Hepatocyte (in vitro differentiated cells): ENCODE measurements at regions not wholly inside any gene's neighbourhood (a gene's known extent, or its start where the extent isn't known, plus 50 kb on each side); places are given as distances from the start of the nearest gene placed in this dataset.
"Not testable (repeated sequence)": the region's sequence is repeated elsewhere in the genome, so short reads cannot be mapped to it uniquely, and the experiment has no call there.

ENCODE experiments used
- DNase-seq: peaks from one replicate; pipeline ENCODE4 v3.0.0-alpha.2; 2016; ENCODE audit warnings: low spot score
- H2AFZ ChIP-seq: fragments of 200-600 bp; sonication (generic); 2 replicates; pipeline ENCODE4 v1.6.0; 2016; ENCODE audit warnings: antibody characterized with exemption, mild to moderate bottlenecking
- H3K27ac ChIP-seq: fragments of 200-600 bp; sonication (generic); 2 replicates; pipeline ENCODE4 v1.5.1; 2016; ENCODE audit warnings: mild to moderate bottlenecking
- H3K27me3 ChIP-seq: fragments of 200-600 bp; sonication (generic); 2 replicates; pipeline ENCODE4 v1.6.1; 2016
- H3K36me3 ChIP-seq: fragments of 200-600 bp; sonication (generic); replicated peaks from 2 replicates; pipeline ENCODE4 v1.5.1; 2016; ENCODE audit warnings: low read depth; ENCODE audit not compliant: insufficient read depth
- H3K4me1 ChIP-seq: fragments of 200-600 bp; sonication (generic); 2 replicates; pipeline ENCODE4 v1.5.1; 2016; ENCODE audit warnings: mild to moderate bottlenecking, moderate library complexity; ENCODE audit not compliant: insufficient read depth
- H3K4me2 ChIP-seq: fragments of 200-600 bp; sonication (generic); 2 replicates; pipeline ENCODE4 v1.6.0; 2016
- H3K4me3 ChIP-seq: fragments of 200-600 bp; sonication (generic); 2 replicates; pipeline ENCODE4 v1.5.1; 2016; ENCODE audit warnings: mild to moderate bottlenecking
- H3K79me2 ChIP-seq: fragments of 200-600 bp; sonication (generic); 2 replicates; pipeline ENCODE4 v1.6.0; 2017; ENCODE audit warnings: mild to moderate bottlenecking
- H3K9me2 ChIP-seq: fragments of 200-600 bp; sonication (generic); replicated peaks from 2 replicates; pipeline ENCODE4 v1.6.0; 2017; ENCODE audit warnings: mild to moderate bottlenecking; ENCODE audit not compliant: insufficient read depth
- H3K9me3 ChIP-seq: fragments of 200-600 bp; sonication (generic); 2 replicates; pipeline ENCODE4 v1.5.1; 2016; ENCODE audit warnings: low read depth, mild to moderate bottlenecking
- H4K20me1 ChIP-seq: fragments of 200-600 bp; sonication (generic); 2 replicates; pipeline ENCODE4 v1.6.0; 2016; ENCODE audit warnings: mild to moderate bottlenecking; ENCODE audit not compliant: insufficient read depth, poor library complexity, severe bottlenecking
- CTCF ChIP-seq: fragments of 200-600 bp; sonication (generic); IDR thresholded peaks from 2 replicates; pipeline ENCODE4 v1.5.1; 2016; ENCODE audit warnings: antibody characterized with exemption, mild to moderate bottlenecking; ENCODE audit not compliant: poor library complexity
- EZH2 ChIP-seq: fragments of 200-600 bp; sonication (generic); IDR thresholded peaks from 2 replicates; pipeline ENCODE4 v1.6.1; 2016; ENCODE audit warnings: antibody characterized with exemption, mild to moderate bottlenecking, borderline replicate concordance
- EZH2phosphoT487 ChIP-seq: fragments of 200-600 bp; sonication (generic); IDR thresholded peaks from one replicate; pipeline ENCODE4 v1.6.1; 2018; ENCODE audit warnings: antibody characterized with exemption, mild to moderate bottlenecking, low read depth, moderate library complexity; ENCODE audit not compliant: unreplicated experiment, severe bottlenecking
- WGBS: methylation state at CpG from one replicate; pipeline ENCODE4 v1.1.6; 2016; ENCODE audit warnings: low lambda C conversion rate; ENCODE audit errors: missing lambda C conversion rate; 5-methylcytosine and 5-hydroxymethylcytosine counted together

GRCh38 chr9:25814023-25814422 is 135.8 kb upstream of the TUSC1 start:
- DNase-seq, result no peak
- Histone ChIP-seq H3K9me2 (no peaks in the 10 kb centered on the region), H3K4me1 (no peaks in the 10 kb centered on the region), H3K27ac (no peak overlapping the region), H4K20me1 (no peaks in the 10 kb centered on the region), H3K9me3 (no peaks in the 10 kb centered on the region), H3K36me3 (no peaks in the 10 kb centered on the region), H3K79me2 (no peaks in the 10 kb centered on the region), H3K27me3 (no peaks in the 10 kb centered on the region), H3K4me2 (no peak overlapping the region), H3K4me3 (no peak overlapping the region), H2AFZ (no peak overlapping the region)
- TF ChIP-seq EZH2, result no peak
- no peak for TF ChIP-seq EZH2phosphoT487
- no peak for TF ChIP-seq CTCF

GRCh38 chr9:25813478-25813877 is 135.2 kb upstream of the TUSC1 start:
- no peaks in the 10 kb centered on the region for H3K4me1 ChIP-seq
- H3K9me2 ChIP-seq, result no peaks in the 10 kb centered on the region
- H4K20me1 ChIP-seq, result no peaks in the 10 kb centered on the region
- no peak for TF ChIP-seq EZH2phosphoT487
- TF ChIP-seq EZH2, result no peak
- no peak for TF ChIP-seq CTCF
- H2AFZ ChIP-seq, result no peak overlapping the region
- no peak overlapping the region for H3K27ac ChIP-seq
- no peaks in the 10 kb centered on the region for H3K27me3 ChIP-seq
- no peaks in the 10 kb centered on the region for H3K79me2 ChIP-seq
- no peaks in the 10 kb centered on the region for H3K36me3 ChIP-seq
- no peak overlapping the region for H3K4me2 ChIP-seq
- 68% methylated on average over 2 of the region's 2 CpGs for WGBS
- no peak for DNase-seq
- no peak overlapping the region for H3K4me3 ChIP-seq
- H3K9me3 ChIP-seq, result no peaks in the 10 kb centered on the region

GRCh38 chr9:25808554-25808953 is 130.3 kb upstream of the TUSC1 start:
- TF ChIP-seq EZH2phosphoT487 (no peak), EZH2 (no peak), CTCF (no peak)
- DNase-seq, result no peak
- H3K4me3 ChIP-seq, result no peak overlapping the region
- no peaks in the 10 kb centered on the region for H3K36me3 ChIP-seq
- H3K4me2 ChIP-seq, result no peak overlapping the region
- no peaks in the 10 kb centered on the region for H4K20me1 ChIP-seq
- H3K9me2 ChIP-seq, result no peaks in the 10 kb centered on the region
- no peak overlapping the region for H3K27ac ChIP-seq
- H2AFZ ChIP-seq, result no peak overlapping the region
- no peaks in the 10 kb centered on the region for H3K4me1 ChIP-seq
- H3K79me2 ChIP-seq, result no peaks in the 10 kb centered on the region
- H3K9me3 ChIP-seq, result no peaks in the 10 kb centered on the region
- no peaks in the 10 kb centered on the region for H3K27me3 ChIP-seq
- 83% methylated on average over 1 of the region's 1 CpG for WGBS

- no peak for TF ChIP-seq CTCF
- TF ChIP-seq EZH2phosphoT487, result no peak
- TF ChIP-seq EZH2, result no peak
These were observed 126.6 kb upstream of the TUSC1 start for GRCh38 chr9:25804856-25805255.

GRCh38 chr9:25801989-25802388 is 123.7 kb upstream of the TUSC1 start:
- H2AFZ ChIP-seq, H3K79me2 ChIP-seq, H4K20me1 ChIP-seq, H3K36me3 ChIP-seq, H3K4me3 ChIP-seq, H3K27me3 ChIP-seq, H3K9me2 ChIP-seq, H3K9me3 ChIP-seq, DNase-seq, H3K27ac ChIP-seq, H3K4me1 ChIP-seq, H3K4me2 ChIP-seq: not testable (repeated sequence)
- whole genome bisulfite sequencing, result 98% methylated on average over 3 of the region's 3 CpGs

More at GRCh38 chr9:25804856-25805255, 126.6 kb upstream of the TUSC1 start:
- no peaks in the 10 kb centered on the region for H3K4me1 ChIP-seq
- H4K20me1 ChIP-seq, result no peaks in the 10 kb centered on the region
- no peak overlapping the region for H3K27ac ChIP-seq
- H3K4me3 ChIP-seq, result no peak overlapping the region
- H3K9me2 ChIP-seq, result no peaks in the 10 kb centered on the region
- no peak overlapping the region for H2AFZ ChIP-seq
- no peaks in the 10 kb centered on the region for H3K79me2 ChIP-seq
- no peaks in the 10 kb centered on the region for H3K36me3 ChIP-seq
- no peak for DNase-seq
- H3K9me3 ChIP-seq, result no peaks in the 10 kb centered on the region
- H3K27me3 ChIP-seq, result no peaks in the 10 kb centered on the region
- H3K4me2 ChIP-seq, result no peak overlapping the region
